ENCODE measurements at regions not wholly inside any gene's neighbourhood (a gene's known extent, or its start where the extent isn't known, plus 50 kb on each side); places are given as distances from the start of the nearest gene placed in this dataset.

DNA sequence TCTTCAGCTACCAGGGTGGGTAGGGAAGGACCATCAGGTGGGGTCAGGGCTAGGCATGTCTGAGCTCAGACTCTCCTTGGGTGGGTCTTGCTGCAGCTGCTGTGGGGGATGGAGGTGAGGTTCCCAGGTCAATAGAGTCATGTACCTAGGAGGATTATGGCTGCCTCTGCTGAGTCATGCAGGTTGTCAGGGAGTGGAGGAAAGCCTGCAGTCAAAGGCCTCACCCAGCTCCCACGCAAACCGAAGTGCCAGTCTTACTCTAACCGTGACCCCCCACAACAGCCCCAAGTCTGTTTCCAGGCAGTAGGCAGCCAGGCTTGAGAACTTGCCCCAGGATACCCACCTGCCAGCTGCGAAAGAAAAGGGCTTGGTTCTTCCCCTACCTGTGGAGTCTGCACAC lies 113.6 kb upstream of the GALNT5 start:
- DNase-seq (ENCODE audit: low read depth in 2 of 2), result no peak

DNA sequence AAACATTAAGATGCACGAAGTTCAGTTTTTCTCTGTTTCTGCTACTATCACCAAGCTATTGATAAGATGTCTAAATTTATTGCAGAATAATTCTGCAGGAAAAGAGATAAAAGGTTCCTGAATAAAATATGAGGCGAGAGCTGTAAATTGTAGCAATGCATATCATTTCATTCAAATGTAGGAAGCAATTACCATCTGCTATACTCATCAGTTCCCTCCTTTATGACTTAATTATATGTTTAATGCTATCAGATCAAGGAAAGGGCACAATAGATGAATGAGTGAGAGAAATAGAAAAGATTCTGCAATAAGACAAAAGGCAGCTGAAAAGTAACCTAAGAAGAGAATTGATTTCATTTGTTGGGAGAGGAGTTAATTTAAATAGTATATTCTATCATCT lies 108.2 kb upstream of the GALNT5 start:
- DNase-seq (ENCODE audit: low read depth in 2 of 2), result no peak

DNA sequence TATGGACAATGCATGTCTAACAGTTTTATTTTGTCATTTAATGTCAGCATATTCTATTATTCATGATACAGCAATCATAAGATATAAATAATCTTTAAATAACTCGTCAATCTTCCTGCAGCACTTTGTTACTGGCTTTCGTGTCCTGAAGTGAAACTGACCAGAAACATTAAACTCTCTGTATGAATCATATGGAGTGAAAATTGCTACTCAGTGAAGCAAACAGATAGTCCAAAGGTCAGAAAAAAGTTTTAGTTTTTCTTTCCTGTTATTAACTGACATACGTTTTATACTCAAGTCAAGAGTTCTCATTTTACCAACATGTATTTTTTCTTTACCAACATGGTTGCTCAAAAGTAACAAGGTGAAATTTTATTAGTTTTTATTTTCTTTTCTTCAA lies 106.8 kb upstream of the GALNT5 start:
- DNase-seq (ENCODE audit: low read depth in 2 of 2), result peak in 1 of 2 donors; percentile 55

DNA sequence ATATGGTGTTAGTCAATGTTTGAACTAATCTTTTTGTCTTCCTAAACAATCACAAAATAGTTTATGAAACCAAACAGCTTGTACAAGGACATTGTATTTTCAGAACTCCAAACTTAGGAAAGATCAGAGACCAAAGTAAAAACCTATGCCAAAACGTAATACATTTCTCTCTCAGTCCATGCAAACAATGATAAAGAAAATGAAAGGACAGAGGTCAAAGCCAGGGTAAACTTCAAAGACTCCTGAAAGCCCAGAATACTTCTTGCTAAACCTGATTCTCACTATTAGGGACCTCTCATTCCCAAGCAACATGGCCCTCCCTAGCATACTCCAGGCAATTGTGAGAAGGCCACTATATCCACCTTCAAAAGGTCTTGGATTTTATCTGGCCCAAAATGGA lies 105.1 kb upstream of the GALNT5 start:
- no peak for DNase-seq (ENCODE audit: low read depth in 2 of 2)

DNA sequence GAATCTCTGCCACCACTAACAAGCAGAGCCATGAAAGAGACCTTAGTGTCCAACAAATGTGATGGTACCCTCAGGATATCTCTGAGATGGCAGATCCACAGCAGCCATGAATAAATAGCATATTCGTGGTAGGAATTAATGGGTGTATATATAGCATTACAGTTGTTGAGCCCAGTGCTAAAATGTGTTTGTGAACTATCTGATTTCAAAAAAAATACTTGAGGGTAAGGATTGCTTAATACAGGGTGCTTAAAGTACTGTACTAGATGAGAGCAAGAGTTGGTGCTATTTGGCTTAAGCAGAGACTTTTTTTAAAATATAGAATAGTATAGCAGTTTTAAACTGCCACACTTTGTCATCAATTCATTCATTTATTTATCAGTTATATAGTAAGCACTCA lies 101.5 kb upstream of the GALNT5 start:
- no peak for DNase-seq (ENCODE audit: low read depth in 2 of 2)

DNA sequence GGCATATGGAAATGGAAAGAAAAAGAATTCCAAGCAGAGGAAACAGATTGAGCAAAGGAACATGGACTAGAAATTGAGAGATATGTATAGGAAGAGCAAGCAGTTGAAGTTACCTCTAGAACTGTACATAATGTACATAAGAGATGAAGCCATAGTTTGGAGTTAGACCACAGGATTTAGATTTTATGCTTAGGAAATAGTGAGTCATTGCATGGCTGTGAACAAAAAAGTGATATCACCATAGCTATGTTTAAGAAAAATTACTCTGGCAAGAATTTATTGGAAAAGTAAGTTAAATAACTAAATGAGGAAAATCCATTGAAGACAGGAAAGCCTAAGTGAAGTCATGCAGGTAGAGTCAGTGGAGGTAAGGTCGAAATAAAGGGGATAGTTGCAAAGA lies 99.4 kb upstream of the GALNT5 start:
- peak; percentile 28 to 59 for DNase-seq (ENCODE audit: low read depth in 2 of 2)

DNA sequence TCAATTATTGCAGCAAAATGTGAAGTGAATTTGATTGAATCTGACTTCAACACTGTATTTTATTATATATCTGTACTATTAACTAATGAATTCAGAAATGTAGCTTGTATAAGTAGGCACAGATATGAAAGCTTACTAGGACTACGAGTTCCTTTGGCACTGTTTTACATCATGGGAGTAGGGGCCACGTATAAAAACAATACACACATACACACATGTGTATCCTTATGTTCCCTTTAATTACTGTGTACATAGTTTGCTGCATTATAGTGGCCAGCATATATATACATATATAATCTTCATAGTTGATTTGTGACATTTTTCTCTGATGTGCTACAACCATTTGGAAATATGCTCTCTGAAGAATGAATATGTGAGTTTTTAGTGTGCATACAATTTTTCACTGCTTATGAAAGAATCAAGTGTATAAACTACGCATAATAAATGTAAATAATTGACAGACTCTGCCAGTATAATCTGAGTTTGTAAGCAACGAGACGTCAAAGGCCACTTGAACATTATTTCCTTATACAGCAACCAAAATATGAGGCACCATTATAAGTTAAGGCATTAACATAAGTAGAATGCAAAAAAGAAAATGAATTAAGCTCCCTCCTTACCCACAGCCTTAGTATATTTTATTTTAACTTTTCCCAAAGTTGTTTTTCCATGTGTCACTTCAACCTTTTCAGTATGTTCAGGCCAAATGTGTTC lies 98.1 kb upstream of the GALNT5 start:
- DNase-seq (ENCODE audit: low read depth in 2 of 2), result no peak

DNA sequence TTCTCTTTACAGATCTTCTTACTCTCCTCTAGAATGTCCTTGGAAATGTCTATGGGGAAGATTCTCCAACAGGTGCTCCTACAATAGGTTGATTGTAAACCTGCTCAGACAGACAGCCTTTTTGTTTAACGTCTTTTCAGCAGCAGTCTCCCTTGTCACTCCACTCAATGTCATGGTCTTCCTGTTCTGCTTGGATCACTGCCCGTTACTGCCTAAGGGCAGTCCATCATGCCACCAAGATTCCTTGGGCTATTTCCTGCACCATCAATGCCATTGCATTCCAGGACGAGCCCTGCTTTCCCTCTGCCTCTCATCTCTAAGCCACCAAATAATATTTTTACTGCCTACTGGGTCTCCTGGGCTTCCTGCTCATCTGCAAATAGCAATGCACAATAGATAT lies 97.4 kb upstream of the GALNT5 start:
- DNase-seq (ENCODE audit: low read depth in 2 of 2), result peak in 1 of 2 donors; percentile 28

DNA sequence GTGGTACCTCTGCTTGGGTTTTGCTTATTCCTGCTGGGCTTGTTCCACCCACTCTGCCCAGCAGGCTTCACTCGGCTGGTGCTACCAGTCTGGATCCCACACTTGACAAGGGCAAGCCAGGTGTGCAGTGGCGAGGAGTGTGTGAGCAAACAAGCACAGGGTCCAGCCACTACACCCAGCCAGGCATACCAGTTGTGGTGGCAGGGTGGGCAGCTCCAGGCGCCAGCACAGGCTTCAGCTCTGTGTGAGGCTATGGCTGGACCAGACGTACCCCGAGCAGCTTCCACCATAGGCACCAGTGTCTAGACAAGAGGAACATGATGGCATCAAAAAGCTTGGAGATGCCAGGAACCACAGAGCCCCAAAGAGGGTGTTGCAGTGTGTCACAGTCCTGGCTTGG lies 93.1 kb upstream of the GALNT5 start:
- DNase-seq (ENCODE audit: low read depth in 2 of 2), result no peak

DNA sequence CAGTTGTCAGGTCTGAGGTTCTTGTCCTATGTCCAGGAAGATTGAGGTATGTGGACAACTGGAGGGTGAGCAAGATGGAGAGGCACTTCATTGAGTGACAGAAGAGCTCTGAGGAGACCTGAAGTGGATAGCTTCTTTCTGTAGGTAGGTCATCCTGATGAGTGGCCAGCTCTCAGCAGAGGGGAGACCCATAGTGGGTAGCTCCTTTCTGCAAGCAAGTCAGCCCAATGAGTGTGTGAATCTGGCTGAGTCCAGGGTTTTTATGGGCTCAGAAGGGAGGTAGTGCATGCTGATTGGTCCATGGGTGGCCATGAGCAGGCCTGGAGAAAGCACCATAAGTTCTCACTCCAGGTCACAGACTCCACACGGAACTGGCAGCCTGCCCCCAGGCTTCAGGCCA lies 92.6 kb upstream of the GALNT5 start:
- no peak for DNase-seq (ENCODE audit: low read depth in 2 of 2)

DNA sequence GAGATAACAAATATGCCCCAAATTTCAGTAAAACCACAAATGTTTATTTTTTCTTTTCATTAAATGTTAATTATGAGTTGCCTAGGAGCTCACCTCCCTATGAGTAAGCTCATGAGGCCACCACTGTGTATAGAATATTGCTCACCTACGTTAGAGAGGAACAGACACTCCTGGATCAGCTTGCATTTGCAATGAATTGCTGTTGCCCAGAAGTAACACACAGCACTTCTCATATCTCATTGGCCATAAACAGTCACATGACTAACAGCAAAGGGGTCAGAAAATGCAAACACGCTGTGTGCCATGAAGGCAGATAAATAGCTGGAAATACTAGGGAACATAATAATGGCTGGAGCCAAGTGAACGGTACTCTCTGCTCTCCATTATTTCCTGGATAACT lies 89.0 kb upstream of the GALNT5 start:
- no peak for DNase-seq (ENCODE audit: low read depth in 2 of 2)

DNA sequence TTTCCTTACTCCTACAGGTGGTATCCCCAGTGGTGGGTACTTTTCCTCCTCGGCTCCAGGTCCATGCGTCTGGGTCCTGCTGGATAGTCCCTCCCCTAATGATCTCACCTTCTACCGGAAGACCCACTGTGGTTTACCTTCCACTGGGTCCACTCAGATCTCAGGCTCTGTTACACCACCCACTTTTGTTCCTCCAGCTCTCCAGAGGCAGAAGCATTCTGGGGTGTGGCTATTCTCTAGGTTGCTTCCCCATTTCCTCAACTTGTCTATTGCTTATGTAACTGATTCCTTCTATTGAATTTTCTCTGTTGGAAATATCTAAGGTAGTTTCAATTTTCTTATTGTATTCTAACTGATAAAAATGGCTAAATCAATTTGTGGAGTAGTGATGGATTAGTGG lies 87.6 kb upstream of the GALNT5 start:
- DNase-seq (ENCODE audit: low read depth in 2 of 2), result no peak

DNA sequence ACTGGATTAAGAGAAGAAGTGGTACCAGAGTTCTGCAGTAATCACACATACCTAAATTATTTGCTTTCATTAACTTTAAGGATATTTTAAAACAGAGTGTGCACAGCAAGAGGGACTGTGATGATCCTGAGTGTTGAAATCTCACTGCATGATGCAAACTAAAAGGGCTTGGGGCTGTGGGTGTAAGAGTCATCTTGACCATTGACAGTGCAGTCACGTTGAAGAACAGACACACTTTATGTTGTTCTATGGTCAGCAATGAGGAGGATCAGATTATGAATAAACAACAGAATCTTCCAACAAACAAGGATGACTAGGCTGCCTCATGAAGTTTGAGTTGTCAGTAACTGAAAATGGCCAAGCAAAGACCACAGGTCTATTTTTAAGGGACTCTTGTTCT lies 87.2 kb upstream of the GALNT5 start:
- DNase-seq (ENCODE audit: low read depth in 2 of 2), result no peak

DNA sequence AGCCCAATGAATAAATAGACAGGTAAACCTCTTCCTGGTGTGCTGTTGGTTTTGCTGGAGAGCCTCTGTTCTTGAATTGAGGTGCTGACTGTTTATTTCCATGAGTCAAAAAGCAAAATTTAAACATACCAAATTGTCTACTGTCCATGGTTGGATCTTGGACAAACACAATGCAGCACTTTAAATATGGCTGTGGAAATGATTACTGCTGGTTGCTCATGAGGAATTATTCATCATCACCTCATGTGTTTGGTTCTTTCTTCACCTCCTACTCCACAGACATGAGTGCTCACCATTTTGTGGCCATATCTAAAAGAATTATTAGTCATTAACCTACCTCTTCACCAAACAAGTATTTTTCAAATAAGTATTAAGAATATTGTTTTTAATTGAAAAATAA lies 85.3 kb upstream of the GALNT5 start:
- DNase-seq (ENCODE audit: low read depth in 2 of 2), result no peak

DNA sequence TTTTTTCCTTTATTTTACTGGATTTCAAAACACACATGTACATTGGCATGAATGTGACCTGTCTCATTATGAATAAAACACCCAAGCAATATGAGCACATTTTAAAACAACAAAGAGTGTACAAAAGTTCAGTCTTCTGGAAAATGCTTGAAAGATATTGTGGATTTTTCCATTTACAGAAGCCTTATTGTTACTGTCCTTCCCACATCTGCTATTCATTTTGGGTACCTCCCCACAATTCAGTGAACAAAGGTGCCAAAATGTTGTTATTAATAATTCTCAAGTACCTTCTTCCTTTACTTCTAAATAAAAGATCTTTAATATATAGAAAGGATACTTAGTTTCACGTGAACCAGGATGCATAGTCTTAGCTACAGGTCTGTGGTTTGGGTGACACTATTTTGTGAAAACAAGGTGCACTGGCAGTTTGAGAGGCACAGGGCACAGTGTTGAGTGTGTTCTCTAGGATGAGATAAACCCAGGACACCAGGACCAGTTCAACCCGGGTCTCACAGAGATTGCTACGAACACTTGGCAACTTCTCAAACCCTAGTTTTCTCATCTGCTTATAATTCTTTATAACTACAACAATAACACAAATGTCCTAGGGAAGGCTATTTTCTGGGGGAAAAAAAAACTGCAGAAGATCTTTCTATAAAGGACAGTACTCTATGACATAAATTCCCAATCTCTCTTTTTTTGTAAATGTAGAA lies 84.5 kb upstream of the GALNT5 start:
- peak in 1 of 2 donors; percentile 6 for DNase-seq (ENCODE audit: low read depth in 2 of 2)

DNA sequence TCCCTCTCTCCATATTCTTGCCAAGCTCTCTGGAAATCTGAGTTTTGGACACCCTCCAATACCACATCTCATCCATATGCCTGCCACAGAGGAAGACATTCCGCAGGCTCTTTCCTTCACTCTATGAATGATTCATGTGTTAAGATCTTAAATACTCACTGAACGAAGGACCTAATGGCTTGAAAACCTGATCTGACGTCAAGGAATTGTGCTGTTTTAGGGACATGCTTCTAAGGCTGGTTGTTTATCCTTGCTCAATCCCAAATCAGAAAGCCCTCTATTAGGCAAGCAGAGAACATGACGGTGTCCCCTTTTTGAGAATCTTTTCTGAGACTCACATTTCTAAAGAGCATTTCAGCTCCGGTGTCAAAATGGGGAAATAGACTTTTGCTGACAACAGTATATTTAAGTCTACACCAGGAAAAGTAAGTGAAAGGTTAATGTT lies 83.7 kb upstream of the GALNT5 start:
- DNase-seq (ENCODE audit: low read depth in 2 of 2), result peak; percentile 37 to 94

DNA sequence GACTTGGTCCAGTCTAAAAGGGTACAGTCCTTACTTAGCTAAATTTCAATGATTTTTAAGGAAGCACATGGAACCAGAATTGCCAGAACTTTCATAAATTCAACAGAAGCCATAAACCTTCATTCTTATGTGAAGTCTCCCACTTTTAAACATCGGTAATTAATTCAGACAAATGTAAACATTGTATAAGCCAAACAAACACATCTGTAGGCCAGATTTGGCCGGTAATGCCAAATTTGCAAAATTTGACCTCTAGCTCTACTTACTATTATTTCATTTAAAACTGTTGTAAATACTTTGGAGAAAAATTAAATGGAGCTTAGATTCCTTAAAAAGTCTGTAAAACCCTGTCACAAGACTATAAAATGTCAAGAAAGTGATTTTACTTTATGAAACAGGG lies 83.2 kb upstream of the GALNT5 start:
- no peak for DNase-seq (ENCODE audit: low read depth in 2 of 2)

DNA sequence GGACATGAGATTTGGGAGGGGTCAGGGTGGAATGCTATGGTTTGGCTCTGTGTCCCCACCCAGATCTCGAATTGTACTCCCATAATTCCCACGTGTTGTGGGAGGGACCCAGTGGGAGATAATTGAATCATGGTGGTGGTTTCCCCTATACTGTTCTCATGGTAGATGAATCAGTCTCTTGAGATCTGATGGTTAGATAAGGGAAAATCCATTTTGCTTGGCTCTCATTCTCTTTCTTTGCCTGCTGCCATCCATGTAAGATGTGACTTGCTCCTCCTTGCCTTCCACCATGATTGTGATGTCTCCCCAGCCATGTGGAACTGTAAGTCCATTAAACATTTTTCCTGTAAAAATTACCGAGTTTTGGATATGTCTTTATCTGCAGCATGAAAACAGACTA lies 80.9 kb upstream of the GALNT5 start:
- no peak for DNase-seq (ENCODE audit: low read depth in 2 of 2)

DNA sequence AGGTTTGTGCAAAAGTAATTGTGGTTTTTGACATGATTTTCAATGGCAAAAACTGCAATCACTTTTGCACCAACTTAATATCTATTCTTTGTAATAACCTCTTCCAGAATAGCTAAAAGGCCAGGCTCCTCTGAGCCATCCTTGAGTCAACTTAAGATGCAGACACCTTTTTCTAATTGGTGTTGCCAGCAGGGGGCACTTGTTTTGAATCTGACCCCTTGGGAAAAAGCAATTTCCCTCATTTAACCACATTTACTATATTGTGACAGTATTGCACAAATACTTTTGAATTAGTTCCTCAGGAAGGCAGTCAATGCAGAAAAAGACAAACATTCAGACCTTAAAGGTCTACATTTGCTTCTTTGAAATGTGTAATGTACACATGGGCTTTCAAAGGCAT lies 78.6 kb upstream of the GALNT5 start:
- no peak for DNase-seq (ENCODE audit: low read depth in 2 of 2)

DNA sequence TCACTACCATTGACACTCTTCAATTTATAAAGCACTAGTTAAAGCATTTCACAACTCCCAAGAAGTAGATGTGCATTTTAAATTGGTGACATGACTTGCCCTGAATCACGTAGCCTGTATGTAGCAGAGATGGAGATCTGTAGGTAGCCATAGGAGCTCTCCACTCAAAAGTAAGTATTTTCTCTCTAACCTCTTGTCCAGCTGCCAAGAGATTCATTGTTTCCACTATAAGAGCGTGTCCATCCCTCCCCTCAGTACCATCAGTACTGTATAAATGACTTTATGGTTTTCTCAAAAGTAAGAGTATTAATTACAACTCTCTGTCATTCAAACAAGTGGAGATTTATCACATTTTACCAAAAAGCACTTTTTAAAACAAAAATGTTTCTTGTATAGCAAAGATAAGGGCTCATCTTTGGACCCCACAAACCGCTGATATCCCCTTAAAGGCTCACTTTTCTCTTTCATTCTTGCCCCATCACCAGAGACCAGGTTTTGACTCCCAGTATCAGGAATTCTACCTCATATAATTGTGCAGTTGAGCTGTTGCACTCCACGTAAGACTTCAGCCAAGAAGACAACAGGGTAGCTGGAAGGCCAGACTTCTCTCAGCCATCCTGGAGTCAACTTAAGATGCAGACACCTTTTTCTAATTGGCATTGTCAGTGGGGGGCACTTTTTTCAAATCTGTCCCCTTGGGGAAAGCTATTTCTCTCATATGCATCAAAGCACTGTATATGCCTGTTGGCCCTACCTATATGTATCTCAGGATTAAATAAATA lies 78.0 kb upstream of the GALNT5 start:
- DNase-seq (ENCODE audit: low read depth in 2 of 2), result peak in 1 of 2 donors; percentile 57

DNA sequence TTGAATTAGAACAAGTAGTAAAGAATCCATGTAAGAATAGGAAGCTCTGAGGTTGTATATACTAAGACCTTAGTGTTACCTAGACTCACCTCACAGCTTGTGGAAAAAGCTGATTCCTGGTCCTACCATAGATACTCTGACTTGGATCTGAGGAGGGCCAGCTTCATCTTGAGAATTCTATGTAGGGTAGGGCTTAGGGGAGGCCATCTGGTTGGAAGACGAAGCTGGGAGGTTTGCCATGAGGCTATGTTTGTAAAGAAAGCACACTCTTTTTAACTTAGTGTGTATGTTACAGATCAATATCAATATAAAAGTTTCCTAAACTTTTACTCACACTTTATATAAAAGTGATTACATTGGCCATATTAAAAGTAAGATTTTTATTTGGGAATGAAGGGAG lies 77.1 kb upstream of the GALNT5 start:
- DNase-seq (ENCODE audit: low read depth in 2 of 2), result no peak

DNA sequence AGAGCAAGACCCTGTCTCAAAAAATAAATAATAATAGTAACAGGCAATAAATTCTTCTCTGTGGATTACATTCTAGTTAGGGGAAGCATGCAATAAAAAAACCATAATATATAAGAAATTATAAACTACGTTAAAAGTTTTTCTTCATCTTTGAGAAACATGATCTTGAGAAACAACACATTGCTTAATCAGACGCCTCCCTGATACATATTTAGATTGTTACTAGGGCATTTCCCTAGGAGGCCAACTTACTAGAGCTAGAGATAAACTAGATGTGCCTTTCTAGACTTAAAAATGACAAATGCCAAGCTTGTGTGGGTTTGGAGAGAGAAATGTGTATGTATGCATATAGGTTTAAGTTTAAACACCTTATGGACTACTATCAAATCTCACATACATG lies 76.3 kb upstream of the GALNT5 start:
- no peak for DNase-seq (ENCODE audit: low read depth in 2 of 2)
